ENCODE measurements at regions not wholly inside any gene's neighbourhood (a gene's known extent, or its start where the extent isn't known, plus 50 kb on each side); places are given as distances from the start of the nearest gene placed in this dataset.

DNA sequence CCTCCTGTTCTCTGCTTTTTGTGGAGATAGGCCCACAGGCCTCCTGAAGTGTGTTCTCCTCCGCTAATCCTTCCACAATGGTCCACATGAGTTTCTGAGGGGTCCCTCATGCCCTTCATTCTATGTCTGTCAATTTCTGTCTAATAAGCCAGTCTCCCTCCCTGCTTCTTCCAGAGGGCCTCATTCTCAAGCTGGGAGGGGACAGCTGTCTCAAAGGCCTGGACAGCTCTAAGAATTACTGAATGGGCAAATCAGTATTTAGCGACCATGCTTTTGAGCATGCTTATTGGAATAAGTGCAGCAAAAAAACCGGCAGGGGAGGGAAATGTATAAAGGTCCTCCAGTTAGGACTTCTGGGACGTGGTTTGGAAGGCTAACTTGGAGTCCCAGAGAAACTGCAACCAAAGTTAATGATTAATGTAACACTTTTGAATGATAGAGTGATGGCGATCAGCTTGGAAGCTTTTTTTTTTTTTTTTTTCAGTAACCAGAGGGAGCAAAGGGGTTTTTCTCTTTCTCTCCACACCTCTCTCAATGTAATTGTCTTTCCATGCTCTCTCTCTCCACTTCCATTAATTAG is 890.7 kb upstream of the POU3F3 start (continued):
- TF ChIP-seq, protein P1, sequence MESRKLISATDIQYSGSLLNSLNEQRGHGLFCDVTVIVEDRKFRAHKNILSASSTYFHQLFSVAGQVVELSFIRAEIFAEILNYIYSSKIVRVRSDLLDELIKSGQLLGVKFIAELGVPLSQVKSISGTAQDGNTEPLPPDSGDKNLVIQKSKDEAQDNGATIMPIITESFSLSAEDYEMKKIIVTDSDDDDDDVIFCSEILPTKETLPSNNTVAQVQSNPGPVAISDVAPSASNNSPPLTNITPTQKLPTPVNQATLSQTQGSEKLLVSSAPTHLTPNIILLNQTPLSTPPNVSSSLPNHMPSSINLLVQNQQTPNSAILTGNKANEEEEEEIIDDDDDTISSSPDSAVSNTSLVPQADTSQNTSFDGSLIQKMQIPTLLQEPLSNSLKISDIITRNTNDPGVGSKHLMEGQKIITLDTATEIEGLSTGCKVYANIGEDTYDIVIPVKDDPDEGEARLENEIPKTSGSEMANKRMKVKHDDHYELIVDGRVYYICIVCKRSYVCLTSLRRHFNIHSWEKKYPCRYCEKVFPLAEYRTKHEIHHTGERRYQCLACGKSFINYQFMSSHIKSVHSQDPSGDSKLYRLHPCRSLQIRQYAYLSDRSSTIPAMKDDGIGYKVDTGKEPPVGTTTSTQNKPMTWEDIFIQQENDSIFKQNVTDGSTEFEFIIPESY (IDR thresholded peaks at IDR 0.05; ENCODE audit: borderline replicate concordance, low read depth) = no peak
- TF ChIP-seq GATA2 (CRISPR knock-in tag; IDR thresholded peaks at IDR 0.05) (no peak), JUND (IDR thresholded peaks at IDR 0.05) (no peak)
- TF ChIP-seq, protein P2, sequence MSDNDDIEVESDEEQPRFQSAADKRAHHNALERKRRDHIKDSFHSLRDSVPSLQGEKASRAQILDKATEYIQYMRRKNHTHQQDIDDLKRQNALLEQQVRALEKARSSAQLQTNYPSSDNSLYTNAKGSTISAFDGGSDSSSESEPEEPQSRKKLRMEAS (IDR thresholded peaks at IDR 0.05; ENCODE audit: low read depth) = no peak

DNA sequence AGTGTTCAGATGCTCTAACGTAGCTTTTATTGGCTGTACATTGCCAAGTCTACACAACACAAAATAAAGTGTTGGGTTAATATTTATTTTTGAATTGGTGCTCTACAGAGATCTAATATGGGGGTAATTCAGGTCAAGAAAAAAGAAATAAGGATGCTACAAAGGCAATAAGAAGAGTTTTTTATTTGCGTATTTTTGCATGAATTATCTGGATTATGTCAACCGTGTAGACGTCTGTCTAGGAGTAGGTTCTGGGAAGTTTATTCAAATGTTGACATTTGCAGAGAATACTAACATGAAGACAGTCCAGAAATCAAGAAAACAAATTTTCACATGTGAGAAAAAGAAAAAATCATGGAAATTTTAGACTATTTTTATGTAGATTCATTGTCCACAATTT is 876.7 kb upstream of the POU3F3 start:
- POLR2A ChIA-PET = no interaction called here

DNA sequence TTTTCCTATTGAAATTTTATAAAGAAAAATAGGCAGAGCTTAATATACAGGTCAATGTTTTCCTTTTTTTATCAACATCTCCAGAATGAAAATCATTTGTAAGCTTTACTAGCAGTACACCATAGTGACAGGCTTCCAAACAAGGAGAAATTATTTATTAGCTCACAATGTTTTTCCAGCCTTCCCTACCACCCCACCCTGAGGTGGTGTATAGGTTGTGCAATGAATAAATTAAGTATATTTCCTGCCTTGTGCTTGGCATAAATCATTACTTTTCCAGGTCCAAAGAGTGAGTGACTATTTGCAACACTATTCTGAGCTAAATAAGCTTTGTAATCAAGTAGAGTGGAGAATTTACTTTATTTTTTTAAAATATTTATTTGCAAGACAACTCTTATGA is 876.2 kb upstream of the POU3F3 start:
- Histone ChIP-seq H3K27ac (ENCODE audit: low read depth in 2 of 2, low read length in 1 of 2) (no peak overlapping the region), H3K4me3 (ENCODE audit: low read depth in 2 of 2, low read length in 1 of 2) (no peak overlapping the region), H3K4me1 (ENCODE audit: control insufficient read depth in 1 of 2, insufficient read depth in 2 of 2, low read depth in 1 of 2, low read length in 1 of 2) (no peaks in the 10 kb centered on the region), H2AFZ (ENCODE audit: low read depth) (no peak overlapping the region), H3F3A (replicated peaks; ENCODE audit: insufficient read depth) (no peaks in the 10 kb centered on the region), H4K20me1 (ENCODE audit: insufficient read depth) (no peaks in the 10 kb centered on the region), H3K27me3 (ENCODE audit: insufficient read depth) (no peaks in the 10 kb centered on the region), H3K9me2 (no peaks in the 10 kb centered on the region), H3K9me3 (no peaks in the 10 kb centered on the region), H3K36me3 (replicated peaks in 1 of 2; ENCODE audit: control insufficient read depth in 1 of 2, insufficient read depth in 2 of 2, low read length in 1 of 2) (no peaks in the 10 kb centered on the region), H3K4me2 (no peak overlapping the region), H3K9ac (no peak overlapping the region), H3K79me2 (ENCODE audit: insufficient read depth) (no peaks in the 10 kb centered on the region)
- no peak for DNase-seq
- ChIA-PET CTCF (interaction anchor here (1.6 kb wide), 1 partner anchor 18 kb away, joined by 3 read pairs; no protein-coding TSS in a partner anchor), POLR2A (no interaction called here)
- TF ChIP-seq EZH2phosphoT487 (IDR thresholded peaks at IDR 0.05; ENCODE audit: borderline replicate concordance, low read depth) (no peak), MXI1 (IDR thresholded peaks at IDR 0.05; ENCODE audit: low read depth, low read length) (no peak), FOXM1 (IDR thresholded peaks at IDR 0.05; ENCODE audit: low read depth) (no peak), TCF12 (IDR thresholded peaks at IDR 0.05) (no peak), GABPA (IDR thresholded peaks at IDR 0.05; ENCODE audit: low read depth) (no peak), FOXJ3 (CRISPR knock-in tag; IDR thresholded peaks at IDR 0.05) (no peak), POLR2AphosphoS5 (IDR thresholded peaks at IDR 0.05; ENCODE audit: low read depth, low read length) (no peak)
- TF ChIP-seq, protein P3, sequence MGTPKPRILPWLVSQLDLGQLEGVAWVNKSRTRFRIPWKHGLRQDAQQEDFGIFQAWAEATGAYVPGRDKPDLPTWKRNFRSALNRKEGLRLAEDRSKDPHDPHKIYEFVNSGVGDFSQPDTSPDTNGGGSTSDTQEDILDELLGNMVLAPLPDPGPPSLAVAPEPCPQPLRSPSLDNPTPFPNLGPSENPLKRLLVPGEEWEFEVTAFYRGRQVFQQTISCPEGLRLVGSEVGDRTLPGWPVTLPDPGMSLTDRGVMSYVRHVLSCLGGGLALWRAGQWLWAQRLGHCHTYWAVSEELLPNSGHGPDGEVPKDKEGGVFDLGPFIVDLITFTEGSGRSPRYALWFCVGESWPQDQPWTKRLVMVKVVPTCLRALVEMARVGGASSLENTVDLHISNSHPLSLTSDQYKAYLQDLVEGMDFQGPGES (IDR thresholded peaks at IDR 0.05; ENCODE audit: low read depth, low read length) = no peak
- TF ChIP-seq, protein P4, sequence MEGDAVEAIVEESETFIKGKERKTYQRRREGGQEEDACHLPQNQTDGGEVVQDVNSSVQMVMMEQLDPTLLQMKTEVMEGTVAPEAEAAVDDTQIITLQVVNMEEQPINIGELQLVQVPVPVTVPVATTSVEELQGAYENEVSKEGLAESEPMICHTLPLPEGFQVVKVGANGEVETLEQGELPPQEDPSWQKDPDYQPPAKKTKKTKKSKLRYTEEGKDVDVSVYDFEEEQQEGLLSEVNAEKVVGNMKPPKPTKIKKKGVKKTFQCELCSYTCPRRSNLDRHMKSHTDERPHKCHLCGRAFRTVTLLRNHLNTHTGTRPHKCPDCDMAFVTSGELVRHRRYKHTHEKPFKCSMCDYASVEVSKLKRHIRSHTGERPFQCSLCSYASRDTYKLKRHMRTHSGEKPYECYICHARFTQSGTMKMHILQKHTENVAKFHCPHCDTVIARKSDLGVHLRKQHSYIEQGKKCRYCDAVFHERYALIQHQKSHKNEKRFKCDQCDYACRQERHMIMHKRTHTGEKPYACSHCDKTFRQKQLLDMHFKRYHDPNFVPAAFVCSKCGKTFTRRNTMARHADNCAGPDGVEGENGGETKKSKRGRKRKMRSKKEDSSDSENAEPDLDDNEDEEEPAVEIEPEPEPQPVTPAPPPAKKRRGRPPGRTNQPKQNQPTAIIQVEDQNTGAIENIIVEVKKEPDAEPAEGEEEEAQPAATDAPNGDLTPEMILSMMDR (IDR thresholded peaks at IDR 0.05) = no peak
- TF ChIP-seq, protein P2 (IDR thresholded peaks at IDR 0.05; ENCODE audit: low read depth) = no peak

More for the DNA sequence above, 876.7 kb upstream of the POU3F3 start:
- Histone ChIP-seq H4K20me1 (ENCODE audit: insufficient read depth) (no peaks in the 10 kb centered on the region), H2AFZ (ENCODE audit: low read depth) (no peak overlapping the region), H3K9me3 (no peaks in the 10 kb centered on the region), H3K4me2 (no peak overlapping the region), H3K4me3 (ENCODE audit: low read depth in 2 of 2, low read length in 1 of 2) (no peak overlapping the region), H3K27me3 (ENCODE audit: insufficient read depth) (no peaks in the 10 kb centered on the region), H3K4me1 (ENCODE audit: control insufficient read depth in 1 of 2, insufficient read depth in 2 of 2, low read depth in 1 of 2, low read length in 1 of 2) (no peaks in the 10 kb centered on the region), H3K9me2 (no peaks in the 10 kb centered on the region), H3K36me3 (replicated peaks in 1 of 2; ENCODE audit: control insufficient read depth in 1 of 2, insufficient read depth in 2 of 2, low read length in 1 of 2) (no peaks in the 10 kb centered on the region), H3F3A (replicated peaks; ENCODE audit: insufficient read depth) (no peaks in the 10 kb centered on the region), H3K9ac (no peak overlapping the region), H3K79me2 (ENCODE audit: insufficient read depth) (no peaks in the 10 kb centered on the region), H3K27ac (ENCODE audit: low read depth in 2 of 2, low read length in 1 of 2) (no peak overlapping the region)
- 12% methylated on average over 4 of the region's 4 CpGs for WGBS (ENCODE audit: low lambda C conversion rate)
- CTCF ChIA-PET = interaction anchor here (0.8 kb wide), 1 partner anchor 872 kb away, joined by 3 read pairs; no protein-coding TSS in a partner anchor
- DNase-seq = no peak
- no peak for TF ChIP-seq EZH2phosphoT487 (IDR thresholded peaks at IDR 0.05; ENCODE audit: borderline replicate concordance, low read depth)
- TF ChIP-seq SIN3A (IDR thresholded peaks at IDR 0.05; ENCODE audit: borderline replicate concordance, low read depth, low read length) = no peak
- TF ChIP-seq FOXM1 (IDR thresholded peaks at IDR 0.05; ENCODE audit: low read depth) = no peak
- TF ChIP-seq, protein P4 (IDR thresholded peaks at IDR 0.05) = no peak
- TF ChIP-seq ELF1 (IDR thresholded peaks at IDR 0.05) = no peak
- no peak for TF ChIP-seq POLR2AphosphoS5 (IDR thresholded peaks at IDR 0.05; ENCODE audit: low read depth, low read length)
- no peak for TF ChIP-seq RCOR1 (IDR thresholded peaks at IDR 0.05; ENCODE audit: low read length)
- TF ChIP-seq GATA2 (CRISPR knock-in tag; IDR thresholded peaks at IDR 0.05) = no peak
